Umbilical cord (tissue), 1 donor: ENCODE measurements at regions not wholly inside any gene's neighbourhood (a gene's known extent, or its start where the extent isn't known, plus 50 kb on each side); places are given as distances from the start of the nearest gene placed in this dataset.

Experiments used
- DNase-seq: peaks from one replicate; pipeline ENCODE4 v3.0.0-alpha.2; 2015; ENCODE audit warnings: low spot score

DNA sequence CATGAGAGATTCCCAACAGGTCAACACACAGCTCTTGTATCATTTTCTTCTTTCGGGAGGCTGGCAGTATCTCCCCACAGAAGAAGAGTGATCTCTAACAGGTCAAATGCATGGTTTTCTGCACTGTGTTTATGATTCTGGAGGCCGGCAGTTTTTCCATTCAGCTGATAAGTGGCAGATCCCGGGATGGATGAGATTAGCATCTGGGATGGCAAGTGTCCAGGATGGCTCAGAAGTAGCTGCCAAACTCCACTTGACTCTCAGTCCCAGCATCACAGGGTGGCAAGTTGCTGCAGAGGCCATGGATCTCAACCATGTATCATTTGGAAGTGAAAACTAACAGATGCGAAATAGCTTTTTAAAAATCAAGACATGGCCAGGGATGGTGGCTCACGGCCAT lies 97.8 kb upstream of the SLC44A1 start:
- no peak for DNase-seq

DNA sequence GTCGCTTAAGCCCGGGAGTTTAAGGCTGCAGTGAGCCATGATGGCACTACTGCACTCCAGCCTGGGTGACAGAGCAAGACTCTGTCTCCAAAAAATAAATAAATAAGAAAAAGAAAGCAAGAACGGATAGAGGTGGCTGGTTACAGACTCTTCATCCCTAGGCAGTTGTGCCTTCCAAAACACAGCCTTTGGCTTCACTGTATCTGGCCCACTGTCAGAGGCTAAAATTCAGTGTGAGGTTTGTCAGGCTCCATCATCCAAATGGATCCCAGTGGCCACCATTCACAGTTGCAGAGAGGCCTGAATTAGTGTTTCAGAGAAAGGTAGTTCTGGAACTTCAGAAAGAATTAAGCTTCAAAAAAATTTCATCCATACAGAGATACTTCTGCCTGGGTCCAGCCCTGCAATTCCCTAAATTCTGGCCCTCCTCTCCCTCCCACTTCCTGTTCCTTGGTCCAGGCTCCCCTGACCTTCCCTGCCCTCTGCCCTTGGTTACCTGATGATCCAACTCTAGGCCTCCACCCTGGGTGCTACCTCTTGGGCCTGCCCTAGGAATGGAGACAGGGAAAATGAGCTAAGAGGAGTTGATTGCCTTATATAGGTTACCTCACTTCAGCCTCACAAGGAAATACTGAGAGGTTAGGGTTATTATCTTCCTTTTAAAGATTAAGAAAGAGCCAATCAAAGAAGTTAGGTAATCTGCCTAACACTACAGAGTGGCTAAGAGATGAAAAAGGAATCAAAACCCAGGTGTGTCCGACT lies 97.2 kb upstream of the SLC44A1 start:
- no peak for DNase-seq

- no peak for DNase-seq
Measured at GRCh38 chr9:105148328-105149006, 96.0 kb upstream of the SLC44A1 start.

GRCh38 chr9:105150991-105151685 lies 93.3 kb upstream of the SLC44A1 start:
- no peak for DNase-seq

GRCh38 chr9:105151686-105151995 lies 92.8 kb upstream of the SLC44A1 start:
- DNase-seq: no peak

DNA sequence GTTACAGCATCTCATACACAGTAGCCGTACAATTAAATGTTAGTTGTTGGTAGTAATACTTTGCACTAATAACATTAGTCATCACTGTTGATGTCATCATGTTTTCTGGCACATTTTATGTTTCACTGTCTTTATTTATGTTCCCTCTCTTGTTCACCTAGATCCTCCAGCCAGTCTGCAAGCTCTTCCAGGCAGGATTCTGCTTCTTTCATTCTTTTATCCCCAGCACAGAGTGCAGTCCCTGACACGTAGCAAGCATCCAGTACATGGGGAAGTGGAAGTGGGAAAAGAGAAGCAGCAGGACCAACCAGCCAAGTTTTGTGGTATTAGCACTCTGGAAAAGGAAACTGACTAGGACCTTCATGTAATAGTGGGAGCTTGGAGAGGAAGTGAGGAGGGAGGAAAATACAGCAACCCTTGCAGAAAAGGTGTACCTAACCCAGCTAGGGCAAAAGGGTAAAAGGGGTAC lies 89.7 kb upstream of the SLC44A1 start:
- DNase-seq: no peak

GRCh38 chr9:105157171-105157583 lies 87.3 kb upstream of the SLC44A1 start:
- peak; percentile 83 for DNase-seq

DNA sequence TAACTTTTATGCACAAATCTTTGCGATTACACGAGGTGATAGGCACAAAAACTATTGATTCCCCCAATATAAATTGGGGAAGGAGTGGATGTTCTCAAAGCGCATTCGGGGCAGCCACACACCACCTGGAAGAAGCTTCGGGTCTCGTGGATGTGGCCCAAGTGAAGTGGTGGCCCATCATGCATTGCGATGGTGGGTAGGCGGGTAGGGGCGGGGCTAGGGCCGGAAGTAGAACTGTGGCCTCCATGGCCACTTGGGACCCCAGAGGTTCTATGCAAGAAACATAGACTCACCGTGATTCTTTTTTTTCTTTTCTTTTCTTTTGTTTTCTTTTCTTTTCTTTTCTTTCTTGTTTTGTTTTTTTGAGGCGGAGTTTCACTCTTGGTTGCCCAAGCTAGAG lies 86.4 kb upstream of the SLC44A1 start:
- no peak for DNase-seq

DNA sequence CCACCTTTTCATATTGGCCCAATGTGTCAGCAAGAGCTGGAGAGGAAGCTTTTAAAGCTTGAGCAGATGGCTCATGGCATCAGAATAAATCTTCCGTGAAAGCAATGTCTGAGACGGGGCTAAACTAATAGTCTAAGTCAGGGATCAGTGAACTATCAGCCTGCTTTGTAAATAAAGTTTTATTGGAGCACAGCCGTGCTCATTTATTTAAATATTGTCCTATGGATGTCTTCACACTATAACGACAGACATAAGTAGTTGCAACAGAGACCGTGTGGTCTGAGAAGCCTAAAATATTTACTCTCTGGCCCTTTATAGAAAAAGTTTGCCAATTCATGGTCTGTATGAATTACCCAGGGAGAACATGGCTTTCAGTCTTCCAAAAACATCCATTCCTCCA lies 85.6 kb upstream of the SLC44A1 start:
- no peak for DNase-seq

- peak; percentile 64 for DNase-seq
Measured at GRCh38 chr9:105168870-105169319, 75.6 kb upstream of the SLC44A1 start.

DNA sequence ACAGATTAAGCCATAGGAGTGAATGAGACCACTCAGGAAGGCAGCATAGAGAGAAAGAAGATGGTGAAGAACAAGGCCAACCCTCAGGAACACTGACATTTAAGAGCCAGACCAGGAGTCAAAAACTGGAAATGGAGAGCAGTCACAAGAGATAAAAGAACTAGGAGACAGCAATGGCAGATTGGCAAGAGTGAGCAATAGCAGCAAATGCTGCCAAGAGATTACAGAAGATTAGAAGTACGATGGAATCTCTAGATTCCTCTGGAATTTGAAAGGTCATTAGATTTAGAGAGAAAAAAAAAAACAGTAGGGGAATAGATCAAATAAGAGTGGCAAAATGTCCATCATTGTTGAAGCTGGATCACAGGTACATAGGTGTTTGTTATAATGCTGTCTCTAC lies 73.4 kb upstream of the SLC44A1 start:
- DNase-seq: peak; percentile 30

GRCh38 chr9:105171589-105171988 lies 72.9 kb upstream of the SLC44A1 start:
- DNase-seq: no peak

DNA sequence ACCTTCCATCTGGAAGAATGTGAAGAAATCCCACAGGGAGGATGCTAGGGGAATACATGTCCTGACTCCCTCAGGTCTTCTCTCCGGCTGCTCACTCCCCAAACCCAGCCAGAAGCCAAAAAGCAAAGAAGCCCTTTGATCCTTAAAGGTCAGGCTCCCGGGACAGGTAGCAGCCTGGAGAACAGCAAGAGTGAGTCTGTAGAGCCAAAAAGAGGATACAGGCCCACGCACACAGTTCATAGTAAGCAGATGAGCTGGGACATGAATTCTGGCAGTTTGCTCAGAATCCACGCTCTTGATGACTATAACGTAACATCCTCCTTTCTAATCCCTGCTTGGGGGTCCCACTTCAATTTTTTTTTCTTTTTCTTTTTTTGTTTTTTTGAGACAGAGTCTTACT lies 72.0 kb upstream of the SLC44A1 start:
- DNase-seq: no peak

DNA sequence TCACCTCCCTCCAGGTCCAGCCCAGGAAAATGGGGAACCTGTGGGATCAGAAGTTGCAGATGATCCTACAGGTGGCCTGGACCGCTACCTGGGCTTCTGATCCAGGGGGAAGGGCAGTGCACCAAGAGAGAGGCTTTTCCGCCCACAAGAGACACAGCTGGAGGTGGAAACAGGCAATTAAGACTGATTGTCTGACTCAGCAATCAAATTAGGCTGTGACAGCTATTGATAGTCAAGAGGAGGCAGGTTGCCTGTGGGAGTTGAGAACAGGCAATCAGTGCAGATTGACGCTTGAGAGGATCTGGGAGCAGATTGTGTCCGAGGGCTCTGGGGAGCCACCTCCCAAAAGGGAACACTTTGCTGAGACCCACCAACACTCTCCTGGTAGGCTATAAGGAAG lies 71.1 kb upstream of the SLC44A1 start:
- DNase-seq: no peak

GRCh38 chr9:105173826-105174225 lies 70.6 kb upstream of the SLC44A1 start:
- DNase-seq: no peak

DNA sequence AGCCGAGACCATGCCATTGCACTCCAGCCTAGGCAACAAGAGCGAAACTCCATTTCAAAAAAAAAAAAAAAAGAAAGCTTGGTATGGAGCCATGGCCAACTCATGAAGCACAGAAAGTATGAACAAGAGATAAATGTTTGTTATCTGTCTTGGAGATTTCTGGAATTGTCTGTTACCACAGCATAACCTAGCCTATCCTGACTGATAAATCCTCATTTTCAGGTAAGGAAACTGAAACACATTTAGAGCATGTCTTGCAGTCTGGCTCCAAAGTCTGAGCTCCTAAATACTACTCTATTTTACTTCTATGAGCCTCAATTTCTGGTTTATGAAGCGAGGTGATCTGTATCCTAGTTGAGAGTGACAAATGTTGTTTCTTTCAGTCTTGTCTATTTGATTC lies 68.3 kb upstream of the SLC44A1 start:
- no peak for DNase-seq

- no peak for DNase-seq
Measured at GRCh38 chr9:105178076-105178475, 66.4 kb upstream of the SLC44A1 start.

DNA sequence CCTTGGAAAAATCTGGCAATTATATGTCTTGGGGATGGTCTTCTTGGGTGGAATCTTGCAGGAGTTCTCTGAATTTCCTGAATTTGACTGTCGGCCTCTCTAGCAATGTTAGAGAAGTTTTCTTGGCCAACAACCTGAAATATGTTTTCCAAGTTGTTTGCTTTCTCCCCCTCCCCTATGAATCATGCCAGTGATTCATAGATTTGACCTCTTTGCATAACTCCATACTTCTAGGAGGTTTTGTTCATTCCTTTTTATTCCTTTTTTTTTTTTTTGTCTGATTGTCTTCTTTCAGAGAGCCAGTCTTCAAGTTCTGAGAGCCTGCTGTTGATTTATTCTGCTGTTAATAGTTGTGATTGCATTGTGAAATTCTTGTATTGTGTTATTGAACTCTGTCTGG lies 56.7 kb upstream of the SLC44A1 start:
- DNase-seq: no peak

- DNase-seq: no peak
Measured at GRCh38 chr9:105188746-105189145, 55.7 kb upstream of the SLC44A1 start.

- DNase-seq: no peak
Measured at GRCh38 chr9:105191508-105192121, 52.8 kb upstream of the SLC44A1 start.

DNA sequence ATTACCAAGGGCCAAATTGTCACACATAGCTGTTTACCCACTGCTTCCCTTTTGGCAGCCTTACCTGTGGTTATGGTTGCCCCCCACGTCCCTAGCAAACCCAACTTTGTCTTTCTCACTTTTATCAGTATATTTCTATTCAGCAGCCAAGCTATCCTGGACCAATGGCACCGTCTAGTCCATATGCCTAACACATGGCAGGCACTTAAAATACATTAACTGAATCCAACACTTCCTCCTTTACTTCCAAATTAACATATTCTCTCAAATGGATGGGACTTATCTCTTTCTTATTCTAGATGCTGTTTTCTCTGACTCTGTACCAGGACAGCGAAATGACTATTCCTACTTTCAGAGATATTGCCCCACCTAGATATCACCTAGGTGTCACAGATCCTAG lies 50.9 kb upstream of the SLC44A1 start:
- DNase-seq: no peak

DNA sequence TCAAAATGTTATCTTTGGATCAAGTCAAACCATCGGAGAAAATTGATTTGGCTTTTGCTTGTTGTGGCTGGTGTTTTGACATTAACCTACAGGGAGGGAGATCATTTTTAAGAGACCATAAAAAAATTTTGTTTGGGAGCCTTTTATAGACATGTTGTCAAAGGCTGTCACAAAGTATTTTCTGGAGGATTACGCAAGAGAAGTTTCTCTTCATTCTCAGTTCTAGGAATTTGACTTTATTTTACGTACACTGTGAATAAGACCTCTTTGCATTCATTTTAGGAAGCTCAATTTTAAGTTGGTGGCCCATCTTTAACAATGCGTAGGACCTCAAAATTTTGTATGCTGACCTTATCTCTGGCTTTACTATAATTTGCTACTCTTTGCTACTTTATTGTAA lies 50.2 kb upstream of the SLC44A1 start:
- DNase-seq: no peak
